Parathyroid adenoma (tissue), 2 donors: ENCODE measurements at regions not wholly inside any gene's neighbourhood (a gene's known extent, or its start where the extent isn't known, plus 50 kb on each side); places are given as distances from the start of the nearest gene placed in this dataset.

ENCODE experiments used
- H2AFZ ChIP-seq: fragments of 300-600 bp; sonication (generic); one replicate; pipeline ENCODE4 v1.7.0; 2017; ENCODE audit warnings: antibody characterized with exemption, mild to moderate bottlenecking
- H3K27ac ChIP-seq: fragments of 300-600 bp; sonication (generic); one replicate; pipeline ENCODE4 v1.7.0; 2017
- H3K27me3 ChIP-seq: fragments of 300-600 bp; sonication (generic); one replicate; pipeline ENCODE4 v1.7.0; 2017; ENCODE audit warnings: low read length; ENCODE audit not compliant: control insufficient read depth, insufficient read depth
- H3K36me3 ChIP-seq: fragments of 300-600 bp; sonication (generic); one replicate; pipeline ENCODE4 v1.7.0; 2017; ENCODE audit warnings: low read length; ENCODE audit not compliant: control insufficient read depth, insufficient read depth
- H3K4me1 ChIP-seq: fragments of 300-600 bp; sonication (generic); one replicate; pipeline ENCODE4 v1.7.0; 2017; ENCODE audit warnings: control low read depth
- H3K4me2 ChIP-seq: fragments of 300-600 bp; sonication (generic); one replicate; pipeline ENCODE4 v1.7.0; 2017; ENCODE audit warnings: low read length
- H3K4me3 ChIP-seq: fragments of 300-600 bp; sonication (generic); one replicate; pipeline ENCODE4 v1.7.0; 2017; ENCODE audit warnings: low read depth, low read length
- H3K79me2 ChIP-seq: fragments of 300-600 bp; sonication (generic); one replicate; pipeline ENCODE4 v1.7.0; 2017; ENCODE audit warnings: control low read depth
- H3K9ac ChIP-seq: fragments of 300-600 bp; sonication (generic); one replicate; pipeline ENCODE4 v1.7.0; 2017; ENCODE audit warnings: mild to moderate bottlenecking
- H3K9me3 ChIP-seq: fragments of 300-600 bp; sonication (generic); one replicate; pipeline ENCODE4 v1.7.0; 2017; ENCODE audit warnings: low read length; ENCODE audit not compliant: control insufficient read depth
- TF ChIP-seq, protein P1 (sequence below): fragments of 300-600 bp; sonication (generic); IDR thresholded peaks from one replicate; pipeline ENCODE4 v1.7.0; 2017; ENCODE audit warnings: antibody characterized with exemption, mild to moderate bottlenecking
- donor health status: primary hyperparathyroidism.

DNA sequence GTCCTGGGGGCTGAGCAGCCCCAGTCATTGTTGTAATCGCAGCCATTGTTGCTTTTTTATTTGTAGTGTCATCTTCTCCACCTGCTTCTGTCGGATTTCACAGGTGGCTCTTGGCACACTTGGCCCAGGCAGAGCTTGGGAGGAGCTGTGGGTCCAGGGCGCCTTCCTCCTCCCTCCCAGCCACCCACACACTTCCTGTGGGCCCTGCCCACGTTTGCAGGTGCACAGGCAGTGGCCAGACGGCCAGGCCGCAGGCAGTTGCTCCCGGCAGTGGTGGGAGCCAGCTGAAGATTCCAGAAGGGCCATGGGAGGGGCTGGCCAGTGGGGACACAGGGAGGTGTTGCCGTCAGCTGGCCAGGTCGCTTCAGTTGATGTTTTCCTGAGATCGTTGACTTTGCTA lies 1191.9 kb downstream of the BRD1 start:
- TF ChIP-seq, protein P1, sequence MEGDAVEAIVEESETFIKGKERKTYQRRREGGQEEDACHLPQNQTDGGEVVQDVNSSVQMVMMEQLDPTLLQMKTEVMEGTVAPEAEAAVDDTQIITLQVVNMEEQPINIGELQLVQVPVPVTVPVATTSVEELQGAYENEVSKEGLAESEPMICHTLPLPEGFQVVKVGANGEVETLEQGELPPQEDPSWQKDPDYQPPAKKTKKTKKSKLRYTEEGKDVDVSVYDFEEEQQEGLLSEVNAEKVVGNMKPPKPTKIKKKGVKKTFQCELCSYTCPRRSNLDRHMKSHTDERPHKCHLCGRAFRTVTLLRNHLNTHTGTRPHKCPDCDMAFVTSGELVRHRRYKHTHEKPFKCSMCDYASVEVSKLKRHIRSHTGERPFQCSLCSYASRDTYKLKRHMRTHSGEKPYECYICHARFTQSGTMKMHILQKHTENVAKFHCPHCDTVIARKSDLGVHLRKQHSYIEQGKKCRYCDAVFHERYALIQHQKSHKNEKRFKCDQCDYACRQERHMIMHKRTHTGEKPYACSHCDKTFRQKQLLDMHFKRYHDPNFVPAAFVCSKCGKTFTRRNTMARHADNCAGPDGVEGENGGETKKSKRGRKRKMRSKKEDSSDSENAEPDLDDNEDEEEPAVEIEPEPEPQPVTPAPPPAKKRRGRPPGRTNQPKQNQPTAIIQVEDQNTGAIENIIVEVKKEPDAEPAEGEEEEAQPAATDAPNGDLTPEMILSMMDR: no peak
- Histone ChIP-seq H3K79me2 (no peaks in the 10 kb centered on the region), H3K36me3 (no peaks in the 10 kb centered on the region), H3K4me1 (no peaks in the 10 kb centered on the region), H3K4me3 (no peak overlapping the region), H3K27me3 (no peaks in the 10 kb centered on the region), H3K27ac (no peak overlapping the region), H2AFZ (no peak overlapping the region), H3K4me2 (no peak overlapping the region), H3K9me3 (no peaks in the 10 kb centered on the region), H3K9ac (no peak overlapping the region)

DNA sequence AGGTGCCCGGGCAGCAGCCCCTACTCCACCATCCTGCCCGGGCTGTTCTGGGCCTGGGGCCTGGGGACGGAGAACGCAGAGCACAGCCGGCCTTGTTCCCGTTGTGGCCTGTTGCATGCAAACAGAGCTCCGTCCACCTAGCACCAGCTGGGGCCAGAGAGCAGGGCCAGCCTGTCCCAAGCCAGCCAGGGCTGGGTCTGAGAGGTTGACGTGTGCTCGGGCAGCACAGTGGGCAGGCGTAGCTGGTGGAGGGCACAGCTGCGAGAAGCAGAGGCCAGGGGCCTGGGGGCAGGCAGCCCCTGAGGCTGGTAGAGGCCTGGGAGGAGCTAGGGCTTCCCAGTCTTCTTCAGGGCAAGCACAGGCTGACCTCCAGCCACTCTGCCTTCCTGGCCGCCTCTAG lies 1192.6 kb downstream of the BRD1 start:
- TF ChIP-seq, protein P1: no peak
- Histone ChIP-seq H3K9ac (no peak overlapping the region), H3K27me3 (no peaks in the 10 kb centered on the region), H3K4me2 (no peak overlapping the region), H3K9me3 (no peaks in the 10 kb centered on the region), H3K36me3 (no peaks in the 10 kb centered on the region), H3K27ac (no peak overlapping the region), H2AFZ (no peak overlapping the region), H3K4me1 (no peaks in the 10 kb centered on the region), H3K79me2 (no peaks in the 10 kb centered on the region), H3K4me3 (no peak overlapping the region)

DNA sequence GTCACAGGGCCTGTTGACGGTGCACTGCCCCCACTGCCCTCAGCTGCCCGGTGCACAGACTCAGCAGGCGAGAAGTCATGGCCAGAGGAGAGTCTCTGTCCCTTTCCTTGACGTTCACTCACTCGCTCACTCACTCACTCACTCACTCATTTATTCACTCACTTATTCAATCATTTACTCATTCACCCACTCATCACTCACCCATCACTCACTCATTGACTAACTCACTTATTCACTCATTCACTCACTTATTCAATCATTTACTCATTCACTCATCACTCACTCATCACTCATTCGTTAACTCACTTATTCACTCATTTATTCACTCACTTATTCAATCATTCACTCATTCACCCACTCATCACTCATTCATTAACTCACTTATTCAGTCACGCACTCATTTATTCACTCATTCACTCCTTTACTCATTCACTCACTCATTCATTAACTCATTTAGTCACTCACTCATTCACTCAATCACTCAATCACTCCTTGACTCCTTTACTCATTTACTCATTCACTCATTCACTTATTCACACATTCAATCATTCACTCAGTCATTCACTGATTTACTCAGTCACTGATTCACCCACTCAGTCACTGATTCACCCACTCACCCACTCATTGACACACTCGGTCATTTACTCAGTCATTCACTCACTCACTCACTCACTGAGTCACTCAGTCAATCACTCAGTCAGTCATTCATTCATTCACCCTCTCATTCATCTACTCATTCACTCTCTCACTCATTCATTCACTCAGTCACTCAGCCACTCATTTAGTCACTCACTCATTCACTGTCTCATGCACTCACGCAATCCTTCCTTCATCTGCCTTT lies 1193.5 kb downstream of the BRD1 start:
- H3K4me2 ChIP-seq: no peak overlapping the region
- H3K4me3 ChIP-seq: no peak overlapping the region
- H3K27ac ChIP-seq: no peak overlapping the region
- no peaks in the 10 kb centered on the region for H3K36me3 ChIP-seq
- no peak overlapping the region for H3K9ac ChIP-seq
- H2AFZ ChIP-seq: no peak overlapping the region
- H3K79me2 ChIP-seq: no peaks in the 10 kb centered on the region
- no peaks in the 10 kb centered on the region for H3K9me3 ChIP-seq
- H3K4me1 ChIP-seq: no peaks in the 10 kb centered on the region
- H3K27me3 ChIP-seq: no peaks in the 10 kb centered on the region
- TF ChIP-seq, protein P1: no peak

DNA sequence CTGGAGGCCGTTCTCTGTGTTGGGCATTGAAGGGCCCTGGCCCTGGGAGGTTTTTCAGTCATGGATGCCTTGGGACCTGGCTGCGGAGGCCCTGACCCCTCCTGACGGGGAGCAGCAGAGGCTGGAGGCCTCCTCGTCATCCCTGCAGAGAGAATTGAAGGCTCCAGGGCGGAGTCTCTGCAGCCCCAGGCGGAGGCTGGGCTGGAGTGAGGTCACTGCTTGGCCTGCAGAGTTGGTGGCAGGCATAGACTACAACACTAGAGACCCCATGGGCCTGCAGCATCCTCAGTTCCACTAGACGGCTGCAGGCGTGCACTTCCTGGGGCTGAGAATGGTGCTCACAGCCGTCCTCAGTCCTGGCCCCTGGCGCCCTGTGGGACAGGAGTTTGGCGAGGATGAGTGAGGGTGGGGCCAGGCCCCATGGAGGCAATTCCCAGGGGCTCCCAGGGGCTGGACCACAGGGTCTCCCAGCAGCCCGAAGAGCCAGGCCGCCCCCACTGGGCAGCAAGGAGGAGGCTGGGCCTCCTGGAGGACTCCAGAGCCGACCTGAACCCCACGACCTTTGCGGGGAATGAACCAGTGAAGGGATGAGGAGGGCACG lies 1194.9 kb downstream of the BRD1 start:
- no peaks in the 10 kb centered on the region for H3K36me3 ChIP-seq
- H3K4me1 ChIP-seq: no peaks in the 10 kb centered on the region
- no peak overlapping the region for H2AFZ ChIP-seq
- H3K9ac ChIP-seq: no peak overlapping the region
- no peak overlapping the region for H3K27ac ChIP-seq
- H3K4me3 ChIP-seq: no peak overlapping the region
- H3K4me2 ChIP-seq: no peak overlapping the region
- no peaks in the 10 kb centered on the region for H3K9me3 ChIP-seq
- TF ChIP-seq, protein P1: no peak
- H3K79me2 ChIP-seq: no peaks in the 10 kb centered on the region
- no peaks in the 10 kb centered on the region for H3K27me3 ChIP-seq
